ACHN (cell line): ENCODE measurements at regions not wholly inside any gene's neighbourhood (a gene's known extent, or its start where the extent isn't known, plus 50 kb on each side); places are given as distances from the start of the nearest gene placed in this dataset.

Experiments
- DNase-seq: peaks from one replicate; pipeline ENCODE4 v3.0.0-alpha.2; 2015
- in situ Hi-C: cut with HindIII; loops from 2 replicates; pipeline ENCODE4 v1.10.0; 2017; ENCODE audit warnings: low sequenced_read_pairs, low pct_ligation_motif_present, low pct_unique_long_range_greater_than_20kb

DNA sequence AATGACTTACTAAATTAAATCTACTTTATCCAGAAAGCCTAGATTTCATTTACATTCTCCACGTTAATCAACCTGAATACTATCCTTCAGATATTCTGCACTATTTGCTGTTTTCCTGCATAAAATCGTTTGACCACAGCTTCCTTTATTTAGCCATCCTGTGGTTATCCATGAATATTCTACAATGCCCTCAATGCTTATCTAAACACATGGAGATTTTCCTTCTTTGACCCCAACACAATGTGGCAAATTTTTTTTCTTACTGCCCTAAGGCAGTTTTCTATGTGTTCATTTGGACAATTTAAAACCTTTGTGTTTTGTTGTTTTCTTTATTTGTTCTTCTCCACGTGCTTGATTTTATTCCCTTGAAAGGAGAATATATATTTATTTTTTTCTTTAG, 495.5 kb upstream of the ROBO1 start:
- in situ Hi-C loops = no loop called here
- no peak for DNase-seq

DNA sequence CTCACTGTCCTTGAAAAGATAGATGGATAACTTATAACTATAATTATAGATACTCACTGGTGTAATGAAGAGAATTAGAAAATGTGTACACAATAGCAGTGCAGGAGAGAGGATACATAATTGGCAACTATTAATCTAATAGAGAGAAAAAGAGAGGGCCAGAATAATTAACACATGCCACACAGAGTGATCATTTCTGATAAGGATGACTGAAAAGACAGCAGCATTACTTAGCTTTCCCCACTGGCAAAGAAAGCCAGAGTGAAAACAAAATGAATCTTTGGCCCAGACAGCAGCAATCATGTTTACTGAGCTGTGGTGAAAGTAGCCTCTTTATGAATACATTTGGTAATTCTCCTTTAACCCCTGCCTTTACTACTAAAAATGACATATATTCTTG, 493.3 kb upstream of the ROBO1 start:
- in situ Hi-C loops = no loop called here
- no peak for DNase-seq

DNA sequence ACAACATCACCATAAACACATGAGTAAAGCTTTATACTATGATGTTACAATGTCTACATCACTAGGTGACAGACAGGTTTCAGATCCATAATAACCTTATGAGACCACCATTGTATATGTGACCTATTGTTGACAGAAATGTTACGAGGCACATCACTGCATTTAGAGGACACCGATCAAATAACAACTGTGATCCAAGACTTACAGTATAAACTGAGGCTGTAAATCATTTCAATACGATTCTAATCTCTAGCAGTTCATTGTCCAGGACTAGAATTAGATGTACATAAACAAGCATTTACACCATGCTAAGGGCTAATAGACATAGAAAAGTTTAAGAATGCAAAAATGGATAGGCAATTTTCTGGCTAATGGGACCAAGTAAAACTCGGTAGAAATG, 491.9 kb upstream of the ROBO1 start:
- in situ Hi-C loops = no loop called here

GRCh38 chr3:80252113-80252512, 484.3 kb upstream of the ROBO1 start:
- DNase-seq = no peak
- in situ Hi-C loops = no loop called here

More for the DNA sequence above, 491.9 kb upstream of the ROBO1 start:
- DNase-seq = no peak

DNA sequence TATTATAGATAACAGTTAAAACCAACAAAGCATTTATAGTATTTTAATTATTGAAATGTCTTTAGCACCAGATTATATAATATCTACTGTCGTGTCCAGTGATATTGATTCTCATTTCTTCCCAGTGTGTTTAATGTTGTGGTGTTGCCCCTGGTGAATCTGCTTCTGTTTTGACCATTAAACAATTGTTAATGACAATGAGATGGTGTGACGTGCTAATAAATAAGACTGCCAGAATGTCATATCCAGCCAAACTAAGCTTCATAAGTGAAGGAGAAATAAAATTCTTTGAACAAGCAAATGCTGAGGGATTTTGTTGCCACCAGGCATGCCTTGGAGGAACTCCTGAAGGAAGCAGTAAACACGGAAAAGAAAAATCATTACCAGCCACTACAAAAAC, 480.0 kb upstream of the ROBO1 start:
- no peak for DNase-seq
- in situ Hi-C loops = no loop called here

DNA sequence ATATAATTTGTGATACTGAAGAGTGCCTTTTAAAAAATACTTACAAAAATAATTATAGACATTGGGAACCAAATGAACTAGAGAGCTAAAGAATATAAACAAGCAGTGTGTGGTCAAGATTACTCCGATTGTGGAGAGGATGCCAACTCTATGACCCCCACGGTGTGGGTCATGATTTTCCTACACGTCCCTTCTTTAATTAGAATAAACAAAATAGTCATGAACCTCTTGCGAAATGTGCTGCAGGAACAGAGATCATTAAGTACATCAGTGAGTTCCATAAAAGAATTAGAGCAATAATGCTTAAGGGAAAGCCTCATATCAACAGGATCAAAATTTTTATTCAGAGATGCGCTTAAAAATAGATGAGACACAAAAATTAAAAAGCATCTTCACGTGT, 476.6 kb upstream of the ROBO1 start:
- in situ Hi-C loops = no loop called here
- no peak for DNase-seq

DNA sequence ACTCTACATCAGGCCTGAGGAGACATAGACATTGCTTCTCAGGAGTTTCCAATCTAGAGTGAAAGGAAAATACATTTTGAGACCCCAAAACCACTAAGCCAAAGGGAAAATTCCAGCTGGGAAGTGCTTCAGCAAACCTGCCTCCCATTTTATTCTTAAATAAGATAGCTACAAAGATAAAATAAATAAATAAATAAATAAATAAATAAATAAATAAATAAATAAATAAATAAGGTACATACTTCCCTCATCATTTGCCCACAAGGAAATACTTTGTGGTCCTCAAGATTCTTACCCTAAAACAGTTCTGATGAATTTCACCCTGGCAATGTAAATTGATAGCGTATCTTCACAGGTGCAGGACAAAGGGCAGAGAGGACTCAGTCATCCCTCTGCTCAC, 474.0 kb upstream of the ROBO1 start:
- DNase-seq = no peak
- in situ Hi-C loops = no loop called here

- DNase-seq = no peak
- in situ Hi-C loops = no loop called here
Measured at GRCh38 chr3:80239301-80239700, 471.5 kb upstream of the ROBO1 start.

GRCh38 chr3:80238606-80239005, 470.8 kb upstream of the ROBO1 start:
- in situ Hi-C loops = no loop called here
- DNase-seq = no peak

DNA sequence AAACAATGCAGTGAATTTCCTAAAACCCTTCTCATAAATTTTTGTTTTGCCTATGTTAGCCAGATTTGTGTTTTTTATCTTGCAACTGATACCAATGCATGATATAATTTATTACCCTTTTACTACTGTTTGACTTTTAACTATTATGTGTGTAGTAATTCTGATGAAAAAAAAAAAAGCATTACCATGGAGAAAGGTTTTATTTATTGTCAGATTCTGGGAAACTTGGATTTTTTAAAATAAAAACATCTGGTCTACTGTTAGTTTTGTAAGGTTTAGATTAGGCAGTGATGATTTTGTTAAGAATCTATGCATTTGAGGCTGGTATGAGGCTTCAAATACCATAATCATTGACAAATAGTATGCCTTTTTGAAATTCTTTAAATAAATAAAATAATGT, 470.4 kb upstream of the ROBO1 start:
- in situ Hi-C loops = no loop called here
- no peak for DNase-seq

DNA sequence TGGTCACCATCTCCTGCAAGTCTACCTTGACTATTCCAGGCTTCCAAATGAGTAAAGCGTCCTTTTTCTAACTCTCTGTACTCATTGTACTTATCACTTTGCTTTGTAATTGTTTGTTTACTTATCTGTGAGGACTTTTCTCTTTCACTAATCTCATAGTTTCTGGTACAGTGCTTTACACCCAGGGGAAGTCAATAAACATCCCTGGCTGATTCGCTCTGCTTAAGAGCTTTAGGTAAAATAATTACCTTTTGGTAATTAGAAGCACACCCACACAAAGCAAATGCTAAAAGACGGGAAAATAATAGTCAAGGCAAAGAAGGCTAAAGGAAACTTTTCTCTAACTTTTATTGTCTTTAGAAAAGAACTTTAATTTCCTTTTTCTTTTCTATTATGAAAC, 466.9 kb upstream of the ROBO1 start:
- no peak for DNase-seq
- in situ Hi-C loops = no loop called here

- no peak for DNase-seq
- in situ Hi-C loops = no loop called here
Measured at GRCh38 chr3:80233576-80233975, 465.8 kb upstream of the ROBO1 start.

- peak; percentile 82 for DNase-seq
- in situ Hi-C loops = no loop called here
Measured at GRCh38 chr3:80232760-80233159, 465.0 kb upstream of the ROBO1 start.

DNA sequence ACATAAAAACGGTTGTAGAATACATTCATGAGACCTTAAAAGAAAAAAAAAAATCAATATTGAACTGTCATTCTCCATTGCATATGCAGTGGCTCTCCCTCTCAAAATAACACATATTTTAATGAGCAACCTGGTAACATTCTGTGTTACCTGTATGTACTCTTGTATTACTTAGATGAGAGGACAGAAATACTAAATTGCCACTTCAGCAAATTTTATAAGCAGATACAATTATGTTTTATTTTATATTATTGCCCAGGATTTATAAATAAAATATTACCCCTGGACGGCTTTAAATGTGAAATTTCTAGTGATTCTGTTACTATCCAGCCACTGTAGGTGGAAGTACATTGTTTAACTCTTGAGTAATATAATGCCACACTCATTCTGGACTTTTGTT, 463.2 kb upstream of the ROBO1 start:
- DNase-seq = no peak
- in situ Hi-C loops = no loop called here

- in situ Hi-C loops = no loop called here
- no peak for DNase-seq
Measured at GRCh38 chr3:80227216-80227615, 459.4 kb upstream of the ROBO1 start.

GRCh38 chr3:80215191-80215590, 447.4 kb upstream of the ROBO1 start:
- in situ Hi-C loops = no loop called here
- no peak for DNase-seq

DNA sequence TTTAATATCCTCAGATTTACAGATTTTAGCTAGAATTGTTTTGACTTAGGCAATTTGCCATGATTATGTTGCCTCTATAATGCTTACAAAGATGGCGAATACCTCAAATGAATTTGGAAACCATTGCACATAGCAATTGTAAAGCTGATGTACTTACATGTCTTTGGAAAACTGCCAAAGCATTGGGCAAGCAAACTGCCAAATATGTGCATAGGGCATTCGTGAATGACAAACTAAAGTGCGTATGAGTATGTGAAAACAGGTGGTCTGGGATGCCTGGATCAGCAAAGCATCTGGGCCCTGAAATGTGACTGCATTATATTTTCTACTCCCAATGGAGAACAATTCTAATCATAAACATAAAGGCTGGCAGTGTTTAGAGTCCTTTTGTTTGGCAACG, 445.3 kb upstream of the ROBO1 start:
- in situ Hi-C loops = no loop called here
- no peak for DNase-seq

DNA sequence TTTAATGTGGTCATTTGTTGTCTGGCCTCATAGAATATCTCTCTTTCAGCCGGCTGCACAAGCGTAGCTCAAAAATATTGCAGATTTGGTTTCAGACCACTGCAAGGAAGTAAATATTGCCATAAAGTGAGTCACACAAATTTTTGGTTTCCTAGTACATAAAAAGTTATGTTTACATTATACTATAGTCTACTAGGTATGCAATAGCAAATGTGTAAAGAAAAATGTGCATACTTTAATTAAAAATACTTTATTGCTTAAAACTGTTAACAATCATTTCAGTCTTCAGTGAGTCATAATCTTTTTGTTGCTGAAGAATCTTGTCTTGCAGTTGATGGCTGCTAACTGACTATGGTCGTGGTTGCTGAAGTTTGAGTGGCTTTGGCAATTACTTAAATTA, 425.1 kb upstream of the ROBO1 start:
- no peak for DNase-seq
- in situ Hi-C loops = no loop called here

- in situ Hi-C loops = no loop called here
Measured at GRCh38 chr3:80190051-80190450, 422.3 kb upstream of the ROBO1 start.

GRCh38 chr3:80187981-80188380, 420.2 kb upstream of the ROBO1 start:
- DNase-seq = no peak
- in situ Hi-C loops = no loop called here

More at GRCh38 chr3:80190051-80190450, 422.3 kb upstream of the ROBO1 start:
- DNase-seq = peak; percentile 63

GRCh38 chr3:80159990-80160506, 392.2 kb upstream of the ROBO1 start:
- in situ Hi-C loops = no loop called here

More at GRCh38 chr3:80159990-80160506, 392.2 kb upstream of the ROBO1 start:
- no peak for DNase-seq
